CD4-positive, alpha-beta T cell treated with Interleukin-12 subunit alpha and Interleukin-12 subunit beta, for 1 hour (primary cell): ENCODE measurements at regions not wholly inside any gene's neighbourhood (a gene's known extent, or its start where the extent isn't known, plus 50 kb on each side); places are given as distances from the start of the nearest gene placed in this dataset.

Experiments used
- DNase-seq: peaks from one replicate; pipeline ENCODE4 v3.0.0-alpha.2; 2020

GRCh38 chr4:3704669-3705068 lies 61.5 kb upstream of the ADRA2C start:
- no peak for DNase-seq

DNA sequence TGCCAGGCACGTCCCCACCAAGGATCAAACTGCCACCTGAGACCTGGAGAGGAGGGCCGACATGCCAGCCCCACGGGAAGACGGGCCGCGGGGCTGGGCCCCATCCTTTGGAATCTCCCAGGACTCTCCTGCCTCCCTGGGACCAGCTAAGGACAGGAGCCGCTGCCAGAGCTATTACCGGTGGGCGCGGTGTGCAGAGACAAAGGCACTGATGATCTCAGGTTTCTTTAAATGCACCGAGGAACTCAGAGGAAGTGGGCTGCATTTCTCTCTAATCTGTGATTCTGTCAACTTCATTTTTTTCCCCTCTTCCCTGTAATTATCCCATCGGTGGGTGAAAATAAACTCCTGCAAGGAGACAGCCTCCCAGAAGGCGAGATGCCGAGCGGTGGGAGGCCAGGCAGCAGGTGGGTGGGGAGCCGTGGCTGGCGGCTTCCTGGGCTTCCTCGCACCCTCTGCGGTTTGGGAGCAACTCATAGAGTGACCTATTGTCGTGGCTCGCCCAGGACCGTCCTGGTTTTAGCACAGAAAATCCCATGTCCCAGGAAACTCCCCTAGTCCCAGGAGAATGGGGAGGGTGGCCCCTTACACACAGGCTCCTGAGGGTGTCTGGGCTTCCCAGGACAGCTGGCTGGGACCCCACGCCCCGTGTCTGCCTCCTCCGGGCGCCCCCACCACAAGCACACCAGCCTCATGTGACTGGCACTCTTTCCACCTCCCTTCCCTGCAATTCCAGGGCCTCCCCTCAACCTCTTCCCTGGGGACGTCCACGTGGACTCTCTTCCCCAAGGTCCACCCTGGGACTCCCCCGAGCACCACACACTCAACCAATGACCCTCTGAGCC lies 62.3 kb upstream of the ADRA2C start:
- no peak for DNase-seq

- no peak for DNase-seq
Observed at GRCh38 chr4:3703343-3703676, 62.9 kb upstream of the ADRA2C start.

DNA sequence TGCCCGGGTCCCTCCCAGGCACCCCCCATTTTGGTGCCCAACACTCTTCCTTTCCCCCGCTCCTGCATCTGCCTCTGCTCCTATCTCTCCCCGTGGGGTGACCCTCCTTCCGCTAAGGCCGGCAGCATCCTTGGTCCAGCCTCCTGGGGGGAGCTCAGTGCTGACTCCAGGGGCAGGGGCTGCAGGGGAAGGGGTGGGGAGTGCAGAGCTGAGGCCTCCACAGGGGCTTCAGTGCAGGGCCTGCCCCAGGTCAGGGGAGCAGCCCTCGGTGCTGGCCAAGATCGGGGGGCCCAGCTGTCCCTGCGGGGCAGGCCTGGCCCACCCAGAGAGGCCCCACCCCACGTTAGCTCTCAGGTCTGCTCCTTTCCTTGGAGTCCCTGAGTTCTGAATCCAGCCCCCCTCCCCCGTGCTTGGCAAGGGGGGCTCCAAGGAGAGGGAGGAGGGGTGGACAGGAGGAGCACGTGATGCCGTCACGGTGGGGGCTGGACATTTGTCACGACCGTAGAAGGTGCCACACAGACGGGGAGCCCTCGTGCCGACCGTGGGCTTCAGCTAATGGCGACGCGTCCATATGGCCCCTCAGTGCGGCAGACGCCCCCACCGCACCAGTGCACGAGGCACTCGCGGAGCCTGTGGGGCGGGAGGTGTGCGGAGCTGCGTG lies 63.5 kb upstream of the ADRA2C start:
- no peak for DNase-seq

DNA sequence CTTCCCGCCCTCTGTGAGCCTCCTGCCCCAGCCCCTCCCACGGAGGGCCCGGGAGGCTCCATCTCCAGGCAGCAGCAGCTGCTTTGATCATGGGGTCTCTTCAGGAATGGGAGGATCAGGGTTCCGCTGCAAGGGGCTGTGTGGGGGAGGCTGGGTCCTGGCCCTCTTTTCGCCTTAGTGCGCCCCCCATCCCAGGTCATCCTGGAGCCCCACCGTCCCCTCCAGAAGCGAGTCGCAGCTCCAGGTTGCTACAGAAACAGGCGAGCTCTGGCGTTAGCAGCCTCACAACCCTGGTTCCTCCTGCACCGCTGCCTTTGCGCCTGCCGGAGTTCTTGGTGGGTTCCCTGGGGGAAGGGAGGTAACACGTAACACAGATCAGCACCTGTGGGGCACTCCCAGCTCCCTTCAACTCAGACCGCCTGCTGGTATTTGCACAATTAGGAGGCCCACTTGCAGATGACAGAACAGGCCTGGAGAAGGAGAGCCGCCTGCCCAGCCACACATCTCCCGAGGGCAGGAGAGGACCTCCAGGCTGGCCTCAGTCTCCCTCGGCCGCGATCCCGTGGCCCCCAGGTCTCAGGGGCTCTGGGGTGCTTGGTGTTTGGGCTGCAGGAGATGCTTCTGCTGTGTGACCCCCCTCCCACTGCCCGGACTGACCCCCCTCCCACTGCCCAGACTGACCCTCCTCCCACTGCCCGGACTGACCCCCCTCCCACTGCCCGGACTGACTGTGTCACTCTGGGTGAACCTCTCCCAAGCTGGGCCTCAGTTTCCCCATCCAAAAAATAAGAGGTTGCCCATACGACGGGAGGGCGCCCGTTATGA lies 64.2 kb upstream of the ADRA2C start:
- no peak for DNase-seq

DNA sequence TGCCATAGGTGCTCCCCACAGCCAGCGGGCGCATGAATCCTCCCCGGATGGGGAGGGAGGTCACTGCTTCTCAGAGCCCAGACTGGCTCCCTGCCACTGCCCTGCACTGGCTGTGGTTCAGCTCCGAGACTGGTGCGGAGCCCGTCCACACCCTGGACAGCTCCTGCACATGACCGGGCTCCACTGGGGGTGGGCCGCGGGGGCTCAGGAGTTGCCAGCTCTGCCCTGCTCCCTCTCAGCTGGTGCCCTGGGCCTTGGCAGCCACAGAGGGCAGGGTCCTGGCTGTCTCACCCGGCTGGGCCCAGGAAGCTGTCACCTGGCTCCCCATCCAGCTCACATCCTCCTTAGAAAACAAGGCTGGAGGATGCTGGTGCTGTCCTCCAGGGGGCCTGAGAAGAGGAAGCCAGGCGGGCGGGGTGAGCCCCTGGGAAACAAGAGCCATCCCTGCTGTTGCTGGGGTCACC lies 64.9 kb upstream of the ADRA2C start:
- no peak for DNase-seq

DNA sequence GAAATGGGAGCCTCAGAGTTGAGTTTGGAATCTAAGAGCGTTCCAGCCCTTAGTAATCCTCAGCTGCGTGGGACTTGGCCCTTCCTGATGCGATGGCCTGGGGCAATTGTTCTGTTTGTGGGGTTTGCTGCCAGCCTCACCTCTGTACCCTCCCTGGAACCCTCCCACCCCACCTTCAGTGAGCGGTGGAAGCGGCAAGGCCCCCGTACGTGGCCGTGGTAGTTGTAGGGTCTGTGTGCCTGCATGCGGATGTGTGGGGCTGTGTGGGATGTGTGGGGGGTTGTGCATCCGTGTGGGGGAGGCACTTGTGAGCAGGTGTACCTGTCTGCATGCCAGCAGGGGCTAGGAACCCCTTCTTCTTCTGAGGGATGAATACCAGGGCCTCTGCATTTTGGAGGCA lies 65.4 kb upstream of the ADRA2C start:
- no peak for DNase-seq

DNA sequence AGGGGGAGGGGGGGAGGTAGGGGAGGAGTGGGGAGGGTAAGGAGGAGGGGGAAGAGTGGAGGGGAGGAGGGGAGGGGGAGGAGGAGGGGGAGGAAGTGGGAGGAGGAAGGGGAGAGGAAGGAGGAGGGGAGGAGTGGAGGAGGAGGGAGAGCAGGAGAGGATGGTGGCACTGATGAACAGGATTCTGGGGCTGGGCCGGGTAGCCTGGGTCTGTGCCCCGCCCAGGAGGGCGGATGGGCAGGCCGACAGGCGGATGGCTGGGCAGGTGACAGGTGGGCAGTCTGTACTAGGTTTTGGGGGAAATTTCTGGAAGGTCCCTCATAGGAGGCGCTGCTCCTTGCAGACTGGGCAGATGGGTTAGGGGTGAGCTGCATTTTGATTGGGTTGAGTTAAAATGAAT lies 66.0 kb upstream of the ADRA2C start:
- DNase-seq, result no peak

DNA sequence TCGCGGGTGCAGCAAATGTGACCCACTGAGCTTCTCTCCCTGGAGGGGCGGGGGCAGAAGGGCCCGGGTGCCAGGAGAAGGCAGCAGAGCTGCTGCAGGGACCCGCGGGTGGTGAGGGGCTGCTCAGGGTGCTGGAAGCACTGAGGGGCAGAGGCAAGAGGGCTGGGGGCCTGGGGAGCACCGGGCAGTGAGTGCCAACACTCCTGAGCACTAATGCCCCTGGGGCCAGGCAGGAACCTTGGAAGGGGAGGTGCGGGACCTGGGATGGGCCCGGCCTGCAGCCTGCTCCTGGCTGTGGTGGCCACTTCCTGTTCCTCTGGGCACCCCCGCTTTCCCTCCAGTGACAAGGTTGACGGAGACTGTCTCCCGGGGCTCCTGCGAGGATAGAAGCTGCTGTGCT lies 66.5 kb upstream of the ADRA2C start:
- no peak for DNase-seq

DNA sequence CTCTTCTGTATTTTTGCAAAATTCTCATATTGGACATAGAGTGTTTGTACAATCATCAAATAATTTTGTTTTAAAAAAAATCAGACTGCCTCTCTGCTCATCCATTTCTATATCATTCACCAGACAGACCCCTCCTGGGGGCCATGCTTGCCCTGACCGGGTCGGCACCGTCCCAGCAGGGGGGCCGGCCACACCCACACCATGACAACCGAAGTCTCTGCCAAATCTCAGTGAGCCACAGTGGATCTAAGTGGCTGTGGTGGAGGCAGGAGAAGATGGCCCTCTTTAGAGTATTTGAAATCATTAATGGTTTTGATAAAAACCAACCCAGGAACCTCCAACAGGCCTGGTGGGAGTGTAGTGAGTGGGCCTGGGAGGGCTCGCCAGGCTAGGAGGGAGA lies 66.9 kb upstream of the ADRA2C start:
- no peak for DNase-seq

GRCh38 chr4:3697033-3697432 lies 69.2 kb upstream of the ADRA2C start:
- no peak for DNase-seq

GRCh38 chr4:3690551-3691152 lies 75.5 kb upstream of the ADRA2C start:
- no peak for DNase-seq

GRCh38 chr4:3689576-3690550 lies 76.3 kb upstream of the ADRA2C start:
- no peak for DNase-seq

DNA sequence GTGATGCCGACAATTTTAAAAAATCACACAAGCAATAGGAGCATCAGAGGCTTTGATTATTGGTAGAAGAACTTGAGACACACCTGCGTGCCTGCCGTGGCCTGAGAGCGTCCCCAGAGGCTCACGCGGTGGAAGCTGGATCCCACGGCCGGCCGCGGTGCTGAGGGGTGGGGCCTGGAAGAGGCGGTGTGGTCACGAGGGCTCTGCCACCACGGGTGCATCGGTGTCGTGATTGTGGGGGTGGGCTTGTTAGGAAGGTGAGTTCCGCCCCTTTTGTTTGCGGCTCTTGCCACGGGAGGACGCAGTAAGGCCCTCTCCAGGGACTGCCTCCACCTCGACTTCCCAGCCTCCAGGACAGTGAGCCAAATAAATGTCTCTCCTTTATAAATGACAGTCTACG lies 77.2 kb upstream of the ADRA2C start:
- no peak for DNase-seq

DNA sequence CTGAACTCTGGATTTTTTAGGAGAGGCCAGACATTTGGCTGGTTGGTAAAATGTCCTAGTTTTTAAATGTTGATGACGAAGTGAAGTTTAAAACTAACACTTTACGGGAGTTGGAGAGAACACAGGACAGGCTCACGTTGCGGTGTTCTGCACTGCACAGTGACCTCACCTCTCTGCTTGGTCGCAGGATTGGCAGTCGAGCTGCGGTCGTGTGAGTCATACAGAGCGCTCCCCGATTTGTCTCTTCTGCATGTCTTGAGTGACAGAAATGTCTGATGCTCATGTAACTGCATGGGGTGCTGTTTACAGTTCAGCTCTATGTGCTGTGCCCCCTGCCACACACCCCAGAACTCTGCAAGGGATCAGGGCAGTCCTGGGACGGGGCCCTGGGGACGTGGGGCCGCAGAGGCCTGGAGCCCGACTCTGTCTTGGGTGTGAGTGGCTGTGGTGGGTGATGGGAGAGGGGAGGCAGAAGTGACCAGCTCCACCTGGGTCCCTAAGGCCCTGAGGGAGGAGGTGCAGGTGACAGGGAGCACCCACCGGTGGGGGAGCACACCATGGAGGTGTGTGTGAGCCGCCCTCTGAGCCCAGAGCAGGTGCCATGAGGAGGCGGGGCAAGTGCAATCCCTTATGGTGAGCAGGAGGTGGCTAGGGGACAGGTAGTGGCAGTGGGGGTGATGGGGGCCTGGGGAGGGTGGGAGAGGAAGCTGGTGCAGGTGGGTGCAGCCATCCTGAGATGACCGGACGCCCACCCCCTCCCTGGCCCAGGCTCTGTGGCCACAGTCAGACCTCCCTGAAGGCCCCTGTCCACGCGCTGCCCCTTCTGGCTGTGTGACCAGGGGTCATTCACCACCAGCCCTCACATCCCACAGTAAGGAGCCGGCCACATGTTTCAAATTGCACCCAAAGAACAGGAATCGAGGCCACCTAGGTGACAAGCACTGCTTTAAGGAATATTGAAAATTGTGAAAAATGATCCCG lies 77.9 kb upstream of the ADRA2C start:
- DNase-seq, result no peak

- no peak for DNase-seq
Observed at GRCh38 chr4:3687538-3687937, 78.6 kb upstream of the ADRA2C start.

DNA sequence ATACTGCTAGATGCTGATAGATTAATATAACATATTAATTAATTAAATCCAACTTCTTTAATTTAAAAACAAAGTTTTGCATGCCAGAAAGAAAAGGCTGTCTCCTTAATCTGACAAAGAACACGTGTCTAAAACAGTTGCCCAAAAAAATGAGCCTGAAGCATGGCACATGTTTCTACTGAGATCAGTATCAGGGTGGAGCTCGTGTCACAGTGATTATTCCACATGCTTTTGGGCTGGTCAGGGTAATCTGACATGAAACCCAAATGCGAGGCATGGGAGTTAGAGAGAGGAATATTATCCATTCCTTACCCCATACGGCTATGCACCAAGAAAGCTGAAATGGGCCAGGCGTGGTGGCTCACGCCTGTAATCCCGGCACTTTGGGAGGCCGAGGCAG lies 79.4 kb upstream of the ADRA2C start:
- DNase-seq, result no peak

- no peak for DNase-seq
Observed at GRCh38 chr4:3685081-3685645, 81.0 kb upstream of the ADRA2C start.

- no peak for DNase-seq
Observed at GRCh38 chr4:3684546-3684945, 81.6 kb upstream of the ADRA2C start.

DNA sequence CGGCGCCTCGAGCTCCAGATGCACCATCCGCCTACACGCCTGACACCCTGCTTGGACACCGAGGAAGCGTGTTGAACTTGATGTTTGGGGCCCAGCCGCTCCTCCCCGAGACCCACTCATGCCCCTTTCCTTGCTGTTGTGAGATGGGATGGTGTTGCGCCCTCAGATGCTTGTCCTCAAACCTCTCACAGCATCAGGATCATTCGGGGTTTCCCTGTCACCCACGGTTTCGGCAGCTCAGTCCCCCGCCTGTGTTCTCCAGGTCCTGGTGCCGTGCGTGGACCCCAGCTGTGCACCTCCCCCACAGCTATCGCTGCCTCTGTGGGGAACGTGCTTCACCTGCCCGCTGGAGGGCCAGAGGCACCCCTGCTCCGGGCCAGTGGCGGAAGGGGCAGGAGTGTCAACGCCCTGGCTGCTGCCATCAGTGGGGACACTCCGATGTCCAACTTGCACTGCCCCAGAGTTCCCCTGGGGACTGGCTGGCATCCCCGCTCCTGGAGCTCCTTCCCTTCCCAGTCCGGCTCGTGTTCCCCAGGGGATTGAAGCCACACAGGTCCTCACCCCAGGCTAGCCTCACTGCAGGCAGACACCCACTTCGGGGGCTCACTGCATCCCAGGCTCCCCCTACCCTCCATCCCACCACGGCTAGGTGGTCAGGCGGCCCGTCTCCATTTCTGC lies 82.3 kb upstream of the ADRA2C start:
- DNase-seq, result no peak
